SW480 (cell line): ENCODE measurements at regions not wholly inside any gene's neighbourhood (a gene's known extent, or its start where the extent isn't known, plus 50 kb on each side); places are given as distances from the start of the nearest gene placed in this dataset.

Experiments used
- DNase-seq: peaks from one replicate; pipeline ENCODE4 v3.0.0-alpha.2; 2016; ENCODE audit warnings: low spot score

DNA sequence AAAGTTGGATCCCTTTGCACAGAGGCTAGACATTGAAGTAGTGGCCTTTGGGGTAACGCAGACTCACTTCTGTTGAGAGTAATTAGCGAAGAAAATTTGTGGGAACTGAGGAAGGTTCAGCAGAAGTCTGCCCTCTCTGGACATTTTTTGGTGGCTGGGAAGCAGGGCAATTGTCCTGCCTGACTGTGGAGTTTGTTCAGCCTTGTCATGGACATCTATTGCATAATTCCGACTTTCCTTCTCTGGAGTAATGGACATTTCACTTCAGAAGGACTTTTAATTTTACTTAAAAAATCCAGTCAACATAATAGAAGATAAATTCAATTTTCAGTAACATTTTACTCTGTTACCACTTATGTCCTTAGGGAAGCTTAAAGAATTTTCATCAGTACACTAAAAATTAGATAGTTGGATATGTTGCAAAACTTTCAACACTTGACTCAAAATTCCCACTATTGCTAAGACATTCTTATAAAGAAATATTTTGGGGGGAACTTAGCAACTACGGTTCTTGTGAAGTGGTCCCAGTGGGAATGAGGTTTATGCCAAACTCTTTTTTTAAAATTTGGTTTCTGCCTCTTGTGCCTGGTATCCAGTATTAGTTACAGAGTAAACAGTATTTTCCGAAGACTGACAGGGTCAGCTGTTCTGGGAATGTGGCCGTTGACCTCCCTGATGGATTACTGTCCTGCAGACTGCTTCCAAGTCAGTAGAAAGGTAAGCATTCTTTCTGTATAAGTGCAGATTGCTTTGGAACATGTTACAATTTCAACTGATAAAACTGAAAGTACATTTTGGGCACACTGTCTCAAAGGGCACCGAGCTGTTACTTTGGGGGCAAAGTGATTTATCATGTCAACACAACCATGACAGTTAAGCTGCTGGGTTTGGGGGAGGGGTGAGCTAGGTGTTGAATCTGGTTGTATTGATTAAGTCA is 100.6 kb upstream of the MLIP start:
- DNase-seq = no peak

DNA sequence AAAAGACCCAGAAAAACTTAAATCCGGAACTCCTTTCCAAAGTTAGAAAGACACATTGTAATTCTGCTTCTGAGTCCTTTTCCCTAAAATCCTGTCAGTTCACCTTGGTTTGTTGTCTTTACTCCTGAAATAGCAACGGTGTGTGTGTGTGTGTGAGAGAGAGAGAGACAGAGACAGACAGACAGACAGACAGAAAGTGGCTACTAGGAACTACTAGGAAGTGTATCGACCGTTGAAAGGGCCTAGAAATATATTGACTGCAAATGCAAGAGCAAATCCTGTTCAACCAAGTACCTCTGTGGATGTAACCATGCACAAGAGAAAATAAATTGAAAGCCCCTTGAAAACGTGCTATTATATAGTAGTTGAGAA is 100.0 kb upstream of the MLIP start:
- no peak for DNase-seq

DNA sequence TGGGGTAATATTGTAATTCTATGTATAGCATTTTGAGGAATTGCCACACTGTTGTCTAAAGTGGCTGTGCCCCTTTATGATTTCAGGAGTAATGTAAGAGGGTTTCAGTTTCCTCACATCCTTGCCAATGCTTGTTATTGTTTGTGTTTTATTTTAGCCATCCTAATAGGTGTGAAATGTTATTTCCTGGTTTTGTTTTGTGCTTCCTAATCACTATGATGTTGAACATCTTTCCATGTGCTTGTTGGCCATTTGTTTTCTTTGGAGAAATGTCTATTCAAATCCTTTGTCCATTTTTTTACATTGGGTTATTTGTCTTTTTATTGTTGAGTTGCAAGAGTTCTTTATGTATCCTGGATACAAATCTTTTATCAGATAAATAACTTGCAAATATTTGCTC is 97.3 kb upstream of the MLIP start:
- DNase-seq = no peak

DNA sequence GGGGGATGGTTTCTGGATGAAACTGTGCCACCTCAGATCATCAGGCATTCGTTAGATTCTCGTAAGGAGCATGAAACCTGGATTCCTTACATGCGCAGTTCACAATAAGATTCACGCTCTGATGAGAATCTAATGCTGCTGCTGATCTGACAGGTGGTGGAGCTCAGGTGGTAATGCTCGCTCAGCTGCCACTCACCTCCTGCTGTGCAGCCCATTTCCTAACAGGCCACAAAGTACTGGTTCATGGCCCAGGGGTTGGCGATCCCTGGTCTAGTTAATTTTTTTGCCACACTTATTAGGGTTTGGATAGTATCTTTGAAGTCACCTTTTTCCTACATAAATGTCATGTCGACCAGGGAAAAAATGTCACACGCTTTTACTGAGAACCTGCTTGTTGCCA is 96.8 kb upstream of the MLIP start:
- no peak for DNase-seq

DNA sequence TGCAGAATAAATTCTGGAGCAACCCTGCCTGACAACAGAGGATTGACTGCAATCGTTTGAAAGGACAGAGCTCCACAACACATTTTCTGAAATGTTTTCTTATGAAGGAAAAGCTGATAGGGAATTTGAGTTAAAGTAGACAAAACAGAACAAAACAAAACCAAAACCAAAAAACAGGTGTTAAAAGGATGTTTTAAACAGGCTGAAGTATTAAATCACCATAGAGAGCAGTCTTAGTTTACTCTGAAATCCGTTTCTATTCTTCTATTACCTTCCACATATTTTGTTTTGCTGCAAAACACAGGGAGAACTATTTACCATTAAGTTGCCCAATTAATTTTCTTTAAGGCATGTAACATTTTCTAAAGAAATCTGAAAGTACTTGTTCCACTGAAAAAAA is 93.4 kb upstream of the MLIP start:
- no peak for DNase-seq

DNA sequence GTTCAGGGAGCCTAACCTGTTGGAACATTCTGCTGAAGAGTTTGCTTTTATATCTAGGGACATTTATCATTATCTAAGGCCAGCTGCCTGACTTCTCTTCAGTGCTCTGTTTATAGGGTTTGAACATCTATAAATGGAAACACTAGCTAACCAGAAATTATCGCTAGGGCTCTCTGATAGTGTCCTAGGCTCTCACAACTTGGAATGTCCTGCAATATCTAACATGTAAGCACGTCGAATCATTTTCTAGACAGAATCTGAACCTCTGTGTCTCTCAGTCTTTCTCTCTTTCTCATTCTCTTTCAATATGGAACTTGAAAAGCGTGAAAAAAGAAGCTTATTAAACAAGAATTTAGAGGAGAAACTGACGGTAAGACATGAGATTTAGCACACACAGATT is 92.5 kb upstream of the MLIP start:
- DNase-seq = no peak

DNA sequence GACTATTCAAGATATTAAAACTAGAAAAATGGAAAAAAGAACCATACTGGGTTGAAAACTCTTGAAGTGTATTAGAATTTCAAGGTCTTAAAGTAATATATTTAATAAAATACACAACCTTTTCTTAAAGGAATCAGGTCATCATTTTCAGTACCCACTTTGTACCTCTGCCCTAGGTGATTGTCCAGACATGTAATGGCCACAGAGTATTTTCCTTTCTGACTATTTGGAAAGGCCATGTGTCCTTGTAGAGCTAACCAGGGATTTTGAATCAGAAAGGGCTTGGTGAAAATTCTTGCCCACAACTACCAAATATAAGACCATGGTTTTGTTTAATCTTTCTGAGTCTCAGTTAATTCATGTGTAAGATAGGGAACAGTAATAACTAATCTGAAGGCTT is 91.4 kb upstream of the MLIP start:
- DNase-seq = no peak

DNA sequence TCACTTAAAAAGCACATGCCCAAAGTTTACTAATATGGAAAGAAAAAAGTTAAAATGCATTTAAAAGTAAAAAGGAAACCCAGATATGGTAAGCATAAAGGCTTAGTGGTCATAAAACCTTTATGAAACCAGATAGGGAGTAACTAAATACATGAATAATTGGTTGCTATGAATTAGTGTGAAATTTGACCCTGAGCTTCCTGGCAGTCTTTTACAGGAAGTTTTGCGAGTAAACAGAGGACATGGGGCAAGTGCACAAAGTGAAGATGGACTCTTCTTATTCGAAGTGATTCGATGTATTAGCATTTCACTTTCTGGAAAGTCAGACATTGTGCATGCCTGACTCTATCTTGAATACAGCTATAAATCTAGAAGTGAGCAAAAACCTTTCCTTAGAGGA is 90.9 kb upstream of the MLIP start:
- DNase-seq = no peak

DNA sequence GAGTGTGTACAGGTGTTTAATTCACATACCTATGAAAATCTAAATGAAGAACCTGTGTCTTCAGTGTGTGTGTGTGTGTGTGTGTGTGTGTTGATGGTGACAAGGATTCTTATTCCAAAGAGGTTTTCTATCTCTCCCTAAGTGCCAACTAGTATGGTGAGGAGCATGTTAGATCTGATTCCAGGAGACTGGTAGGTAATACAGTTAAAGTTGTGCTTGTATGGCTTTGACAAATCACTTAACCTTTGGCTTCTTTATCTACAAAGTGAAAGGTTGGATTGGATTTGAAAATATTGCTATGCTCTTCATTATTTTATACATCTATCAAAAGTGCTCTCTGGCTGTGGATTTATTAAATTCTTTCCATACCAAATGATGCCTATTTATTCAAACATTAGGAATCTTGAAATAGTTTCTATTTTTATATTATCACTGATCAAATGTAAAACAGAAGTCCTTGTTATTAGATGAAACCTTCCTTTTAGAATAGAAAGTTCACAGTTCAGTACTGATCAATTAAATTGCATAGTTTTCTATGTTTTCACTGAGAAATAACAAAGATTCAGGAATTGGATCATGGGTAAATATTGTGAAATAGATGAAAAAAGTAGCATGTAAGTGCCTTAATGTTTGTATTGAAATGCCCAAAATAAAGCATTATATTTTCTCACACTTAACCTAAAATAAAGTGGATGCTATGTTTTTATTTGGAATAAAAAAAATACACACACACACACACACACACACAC is 84.4 kb upstream of the MLIP start:
- no peak for DNase-seq

DNA sequence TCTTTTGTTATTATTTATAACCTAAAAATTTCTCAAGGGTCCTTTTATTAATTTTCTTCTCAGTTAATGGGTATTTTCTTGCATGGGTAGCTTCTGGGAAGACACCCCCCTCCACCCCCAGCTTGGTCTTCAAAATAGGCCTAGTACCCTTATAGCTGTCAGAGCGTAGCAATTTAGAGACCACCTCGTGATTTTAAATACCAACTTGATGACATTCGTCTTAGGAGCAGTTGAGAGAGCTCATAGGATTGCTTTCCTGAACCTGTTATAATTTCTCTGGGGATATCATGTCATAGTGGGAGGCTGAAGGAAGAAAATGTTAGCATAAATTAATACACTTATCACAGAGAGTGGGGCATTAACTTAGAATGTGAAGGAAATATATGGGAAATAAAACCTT is 83.1 kb upstream of the MLIP start:
- DNase-seq = no peak

DNA sequence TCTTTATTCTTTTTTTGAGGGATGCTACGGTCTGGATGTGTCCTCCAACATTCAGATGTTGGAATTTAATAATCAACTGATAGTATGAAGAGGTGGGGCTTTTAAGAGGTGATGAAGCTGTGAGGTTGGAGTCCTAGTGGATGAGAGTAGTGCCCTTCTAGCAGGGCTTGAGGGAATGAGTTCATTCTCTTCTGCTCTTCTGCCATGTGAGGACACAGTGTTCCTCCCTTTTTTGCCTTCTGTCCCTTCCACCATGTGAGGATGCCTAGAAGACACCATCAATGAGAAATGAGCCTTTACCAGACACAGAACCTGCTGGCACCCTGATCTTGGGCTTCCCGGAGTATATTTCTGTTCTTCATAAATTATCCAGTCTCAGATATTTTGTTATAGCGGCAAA is 82.1 kb upstream of the MLIP start:
- DNase-seq = no peak

DNA sequence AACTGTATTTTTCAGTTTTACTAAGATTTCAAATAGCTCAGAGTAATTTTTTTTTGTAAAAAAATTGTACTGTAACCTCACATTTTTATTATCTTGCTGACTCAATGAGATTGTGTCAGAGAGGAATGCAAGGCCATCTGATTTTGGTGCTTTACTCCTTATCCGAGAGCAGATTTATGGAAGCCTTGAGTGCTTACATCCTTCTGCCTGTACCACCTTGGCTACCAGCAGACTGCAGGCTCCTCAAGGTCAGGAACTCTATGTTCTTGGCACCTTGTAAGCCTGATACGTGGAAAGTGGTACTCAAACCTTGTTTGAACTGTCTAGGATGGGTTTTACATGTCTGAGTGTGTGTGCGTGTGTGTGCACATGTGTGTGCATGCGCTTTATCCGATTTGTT is 80.1 kb upstream of the MLIP start:
- DNase-seq = no peak

DNA sequence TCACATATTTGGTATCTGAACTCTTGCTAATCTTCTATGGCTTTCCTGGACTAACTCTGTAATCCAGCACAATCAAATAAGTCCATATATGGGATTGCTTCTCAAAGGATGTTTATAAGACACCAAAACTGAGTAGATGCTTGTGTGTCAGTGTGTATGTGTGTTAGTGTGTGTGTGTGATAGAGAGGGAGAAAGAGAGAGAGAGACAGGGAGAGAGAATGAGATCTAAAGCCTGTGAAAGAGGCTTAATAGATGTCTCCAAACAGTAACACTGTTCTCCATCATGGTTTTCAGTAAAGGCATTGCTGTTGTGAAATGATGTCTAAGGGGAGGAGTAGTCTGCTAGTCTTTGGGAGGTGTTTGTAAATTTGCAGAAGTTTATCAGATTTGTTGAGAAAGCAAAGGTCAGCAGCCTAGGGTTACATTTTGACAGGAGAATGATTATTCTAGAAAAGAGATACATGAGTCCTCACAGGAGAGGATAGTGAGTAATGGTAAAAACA is 73.9 kb upstream of the MLIP start:
- no peak for DNase-seq

DNA sequence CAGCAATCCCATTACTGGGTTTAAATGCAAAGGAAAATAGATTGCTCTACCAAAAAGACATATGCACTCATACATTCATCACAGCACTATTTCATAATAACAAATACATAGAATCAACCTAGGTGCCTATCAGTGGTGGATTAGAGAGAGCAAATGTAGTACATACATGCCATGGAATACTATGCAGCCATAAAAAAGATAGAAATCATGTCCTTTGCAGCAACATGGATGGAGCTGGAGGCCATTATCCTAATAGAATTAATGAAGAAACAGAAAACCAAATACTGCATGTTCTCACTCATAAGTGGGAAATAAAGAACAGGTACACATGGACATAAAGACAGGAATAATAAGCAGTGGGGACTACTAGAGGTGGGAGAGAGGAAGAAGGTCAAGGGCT is 70.7 kb upstream of the MLIP start:
- DNase-seq = no peak

DNA sequence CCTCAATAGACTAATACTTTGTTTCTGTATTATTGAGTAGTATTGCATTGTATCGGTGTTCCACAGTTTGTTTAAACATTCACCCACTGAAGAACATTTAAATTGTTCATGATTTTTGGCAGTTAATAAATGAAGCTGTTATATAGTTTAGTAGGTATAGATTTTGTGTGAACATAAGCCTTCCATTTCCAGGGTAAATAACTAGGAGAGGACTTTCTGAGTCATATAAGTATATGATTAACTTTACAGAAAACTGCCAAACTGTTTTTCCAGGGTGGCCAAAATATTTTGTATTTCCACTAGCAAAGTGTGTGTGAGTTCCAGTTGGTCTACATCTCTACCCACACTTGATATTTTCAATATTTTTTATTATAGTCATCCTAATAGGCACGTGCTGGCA is 70.0 kb upstream of the MLIP start:
- DNase-seq = no peak

DNA sequence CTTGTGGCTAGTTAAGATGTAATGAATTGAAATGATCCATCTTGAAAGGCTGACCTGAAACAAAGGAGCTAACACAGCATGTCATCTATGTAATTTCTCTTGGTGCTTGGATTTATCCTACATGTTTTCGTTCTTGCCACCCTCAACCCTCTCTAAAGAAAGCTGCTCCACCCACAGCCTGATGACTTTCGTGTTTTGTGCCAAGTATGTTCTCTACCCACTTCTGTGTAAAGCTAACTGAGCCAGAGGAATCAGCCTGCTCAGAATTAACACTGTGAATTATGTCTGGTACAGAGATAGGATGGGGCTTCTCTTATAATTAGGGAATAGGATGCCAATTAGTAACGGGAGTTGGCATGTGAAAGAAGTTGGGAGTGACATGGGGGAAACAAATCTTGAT is 67.9 kb upstream of the MLIP start:
- DNase-seq = no peak

DNA sequence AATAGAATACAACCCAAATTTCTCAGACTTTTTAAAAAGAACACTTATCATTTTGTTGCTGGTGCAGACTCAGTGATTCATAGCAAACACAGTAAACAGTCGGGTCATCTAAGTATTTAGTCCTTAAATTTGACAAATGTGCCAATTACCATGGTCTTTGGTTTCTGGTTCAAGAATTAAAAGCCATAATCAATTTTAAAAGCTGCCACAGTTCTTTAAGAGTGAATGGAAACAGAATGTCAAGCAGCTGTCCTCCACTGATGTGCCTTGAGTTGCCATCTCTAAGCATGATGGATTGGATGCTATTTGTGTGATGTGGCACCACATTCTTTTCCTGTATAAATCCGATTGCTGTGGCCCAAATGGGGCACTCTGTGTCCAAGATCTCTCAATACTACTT is 67.2 kb upstream of the MLIP start:
- no peak for DNase-seq

DNA sequence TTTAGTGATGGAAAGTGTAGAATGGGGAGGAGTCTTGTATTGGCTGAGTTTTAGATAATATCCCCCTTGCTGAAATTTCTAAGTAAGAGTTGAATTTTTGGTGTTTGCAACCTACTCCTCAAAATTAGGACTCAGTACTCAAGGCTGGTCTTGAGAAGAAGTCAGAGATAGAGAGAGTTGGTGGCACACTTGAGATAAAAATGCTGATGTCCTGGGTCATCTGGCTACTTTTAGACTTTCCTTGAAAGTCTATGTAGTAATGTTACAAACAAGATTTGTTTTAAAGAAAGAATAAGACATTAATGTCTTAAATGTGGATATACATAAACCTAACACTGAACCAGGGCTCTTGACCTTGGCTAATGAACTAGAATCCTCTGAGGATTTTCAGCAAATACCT is 62.5 kb upstream of the MLIP start:
- no peak for DNase-seq

DNA sequence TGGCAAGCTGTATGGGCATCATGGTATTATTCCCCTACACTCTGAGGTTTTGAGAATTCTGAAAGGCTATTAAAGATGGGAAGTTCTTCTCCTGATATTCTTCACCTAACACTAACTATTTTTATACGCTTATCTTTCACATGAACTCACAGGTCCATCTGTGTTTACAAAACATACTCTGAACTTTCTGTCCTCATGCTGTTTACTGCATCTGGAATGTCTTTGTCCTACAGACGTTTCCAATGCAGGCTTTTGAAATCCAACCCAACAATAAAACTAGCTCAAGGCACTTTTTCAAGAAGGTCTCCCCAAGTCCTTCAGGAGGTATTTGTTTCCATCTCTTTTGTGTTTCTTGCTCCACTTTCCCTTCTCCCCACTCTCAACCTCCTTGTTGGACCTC is 60.5 kb upstream of the MLIP start:
- DNase-seq = no peak

DNA sequence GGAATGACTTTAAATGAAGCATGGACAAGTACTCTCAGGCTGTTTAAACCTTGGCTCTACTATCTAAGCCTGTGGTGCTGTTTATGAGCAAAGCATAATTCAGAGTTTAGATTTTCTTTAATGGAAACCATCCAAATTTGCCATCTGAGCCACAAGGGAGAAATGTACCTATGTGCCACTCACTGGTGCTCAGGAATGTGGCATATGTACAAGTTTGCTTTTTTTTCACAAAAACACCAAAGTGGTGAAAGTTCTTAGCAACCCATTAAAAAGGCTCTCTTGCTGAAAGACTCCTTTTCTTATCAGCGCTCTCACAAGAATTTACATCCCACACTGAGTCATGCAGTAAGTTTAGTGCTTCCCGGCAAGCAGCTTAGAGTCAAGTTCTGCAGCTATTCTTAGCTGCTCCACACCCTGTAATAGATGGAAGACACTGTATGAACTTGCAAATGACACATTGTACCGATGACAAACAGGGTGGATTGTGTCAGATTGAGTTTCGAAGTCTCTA is 57.3 kb upstream of the MLIP start:
- DNase-seq = no peak

DNA sequence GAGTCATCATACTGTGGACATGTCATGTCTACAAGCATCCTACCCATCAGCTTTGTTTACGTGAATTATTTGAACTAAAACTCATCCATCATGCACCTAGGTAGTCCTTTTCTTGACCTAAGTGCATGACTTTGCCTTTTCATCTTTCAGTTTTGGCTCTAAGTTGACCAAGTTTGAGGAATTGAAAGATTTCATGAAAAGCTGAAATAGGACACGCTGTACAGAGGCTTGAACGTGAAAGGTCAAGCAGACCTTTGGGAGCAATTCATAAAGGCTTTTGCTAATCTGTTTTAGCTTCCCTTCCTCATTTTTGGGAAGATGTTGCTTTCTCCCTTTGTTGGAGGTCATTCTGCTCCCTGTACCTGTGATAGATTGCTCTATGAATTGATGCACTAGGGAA is 55.1 kb upstream of the MLIP start:
- no peak for DNase-seq

DNA sequence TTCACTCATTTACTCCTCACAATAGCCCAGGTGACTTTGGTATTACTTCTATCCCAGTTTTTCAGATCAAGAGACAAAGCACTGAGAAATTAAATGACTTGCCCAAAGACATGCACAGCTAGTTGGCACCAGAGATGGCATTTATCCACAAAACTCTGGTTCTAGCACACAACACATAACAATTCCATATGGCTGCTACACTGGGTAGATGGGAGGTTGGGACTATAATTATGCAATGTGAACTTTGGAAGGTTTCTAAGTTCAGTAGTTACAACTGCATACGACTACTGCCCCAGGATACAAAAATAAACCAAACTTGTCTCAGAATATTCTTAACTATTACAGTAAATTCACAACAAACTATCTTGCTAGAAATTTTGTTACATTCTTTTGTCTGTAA is 54.2 kb upstream of the MLIP start:
- no peak for DNase-seq

DNA sequence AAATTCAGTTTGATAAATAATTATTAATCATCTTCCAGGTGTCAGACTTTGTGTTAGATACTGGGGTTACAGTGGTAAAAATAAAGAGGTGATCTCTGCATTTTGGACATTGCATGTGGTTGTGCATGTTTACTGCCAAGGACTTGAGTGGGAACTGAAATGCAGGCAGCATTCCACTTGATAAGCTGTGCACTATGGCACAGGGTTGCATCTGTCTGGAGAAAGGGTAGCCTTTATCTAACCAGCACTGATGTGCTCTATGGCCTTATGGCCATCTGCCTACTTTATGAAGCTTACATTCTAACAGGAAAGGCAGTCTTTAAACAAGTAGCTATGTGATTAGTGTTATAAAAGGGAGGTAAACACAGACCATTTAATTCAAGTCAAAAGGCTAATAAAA is 53.0 kb upstream of the MLIP start:
- no peak for DNase-seq
